Activated CD4-positive, alpha-beta T cell treated with anti-CD3 and anti-CD28 coated beads for 4 hours (primary cell): ENCODE measurements at regions not wholly inside any gene's neighbourhood (a gene's known extent, or its start where the extent isn't known, plus 50 kb on each side); places are given as distances from the start of the nearest gene placed in this dataset.
"Not testable (repeated sequence)": the region's sequence is repeated elsewhere in the genome, so short reads cannot be mapped to it uniquely, and the experiment has no call there.

Experiments
- DNase-seq, 2 donors: peaks; one replicate each; pipeline ENCODE4 v3.0.0-alpha.2; 2020

GRCh38 chr17:15864061-15864460, 80.9 kb upstream of the ADORA2B start:
- not testable (repeated sequence) for DNase-seq

DNA sequence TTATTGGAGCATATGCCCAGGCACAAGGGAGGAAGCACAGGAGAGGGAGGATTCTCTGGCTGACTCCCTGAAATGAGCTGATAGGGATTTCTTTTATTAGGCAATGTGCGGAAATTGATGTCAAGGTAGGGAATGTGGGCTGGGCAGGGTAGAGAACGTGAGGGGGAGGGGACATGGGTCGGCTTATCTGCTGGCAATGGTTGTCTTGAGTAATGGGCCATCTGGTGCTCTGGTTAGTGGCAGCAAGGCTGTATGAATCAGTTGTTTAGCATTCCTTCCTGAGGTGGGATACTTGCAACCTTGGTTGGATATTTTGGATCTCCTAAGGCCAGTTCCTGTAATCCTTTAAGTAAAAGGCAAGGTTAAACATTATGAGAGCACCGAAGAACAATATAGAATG, 80.5 kb upstream of the ADORA2B start:
- not testable (repeated sequence) for DNase-seq

GRCh38 chr17:15866015-15866414, 78.9 kb upstream of the ADORA2B start:
- DNase-seq, result not testable (repeated sequence)

GRCh38 chr17:15867331-15867730, 77.6 kb upstream of the ADORA2B start:
- DNase-seq, result not testable (repeated sequence)

DNA sequence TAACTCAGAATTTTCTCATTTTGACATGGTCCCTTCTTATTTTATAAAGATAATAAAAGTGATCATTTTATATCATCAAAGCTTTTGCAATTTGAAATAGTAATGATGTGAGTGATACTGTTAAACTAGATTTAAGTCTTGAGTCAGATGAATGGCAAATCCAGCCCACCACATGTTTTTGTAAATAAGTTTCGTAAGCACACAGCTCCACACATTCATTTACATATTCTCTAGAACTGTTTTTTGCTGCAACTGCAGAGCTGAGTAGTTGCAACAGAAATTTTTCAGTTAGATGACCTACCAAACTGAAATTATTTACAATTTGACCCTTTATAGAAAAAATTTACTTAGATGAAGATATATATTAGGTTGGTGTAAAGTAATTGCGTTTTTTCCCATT, 75.1 kb upstream of the ADORA2B start:
- not testable (repeated sequence) for DNase-seq

DNA sequence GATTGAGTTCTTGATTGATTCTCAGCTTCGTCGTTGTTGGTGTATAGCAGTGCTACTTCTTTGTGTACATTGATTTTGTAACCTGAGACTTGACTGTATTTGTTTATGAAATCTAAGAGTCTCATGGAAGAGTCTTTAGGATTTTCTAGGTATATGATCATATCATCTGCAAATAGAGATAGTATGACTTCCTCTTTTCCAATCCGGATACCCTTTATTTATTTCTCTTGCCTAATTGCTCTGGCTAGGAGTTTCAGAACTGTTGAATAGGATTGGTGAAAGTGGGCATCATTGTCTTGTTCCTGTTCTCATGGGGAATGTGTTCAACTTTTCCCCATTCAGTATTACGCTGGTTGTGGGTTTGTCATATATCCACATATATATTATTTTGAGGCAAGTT, 72.3 kb upstream of the ADORA2B start:
- DNase-seq, result not testable (repeated sequence)

GRCh38 chr17:15877882-15878500, 66.9 kb upstream of the ADORA2B start:
- not testable (repeated sequence) for DNase-seq

DNA sequence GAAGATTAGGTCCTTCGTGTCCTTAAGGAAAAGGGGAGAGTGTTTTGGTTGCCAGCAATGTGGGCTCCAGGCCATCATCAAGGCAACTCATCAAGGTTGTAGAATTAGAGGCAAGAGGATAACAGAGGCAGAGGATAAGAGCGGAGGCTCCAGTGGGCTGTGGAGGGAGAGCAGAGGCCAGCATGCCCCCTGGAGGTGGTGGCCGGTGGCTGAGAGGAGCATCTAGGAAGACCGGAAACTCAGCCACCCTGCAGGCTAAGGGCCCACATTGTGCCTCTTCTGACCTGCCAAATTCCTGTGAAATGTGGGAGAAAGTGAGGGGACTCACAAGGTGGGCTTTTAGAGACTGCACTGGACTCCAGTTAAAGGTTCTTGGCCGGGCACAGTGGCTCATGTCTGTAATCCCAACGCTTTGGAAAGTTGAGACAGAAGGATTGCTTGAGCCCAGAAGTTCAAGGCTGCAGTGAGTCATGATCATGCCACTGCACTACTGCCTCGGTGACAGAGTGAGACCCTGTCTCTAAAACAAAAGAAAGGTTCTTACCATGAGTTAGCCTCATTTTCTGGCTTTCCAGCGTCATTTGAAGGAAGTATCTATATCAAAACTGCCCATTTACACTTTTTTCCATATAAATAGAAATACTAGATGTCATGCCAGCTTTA, 62.7 kb upstream of the ADORA2B start:
- DNase-seq, result no peak

GRCh38 chr17:15882777-15883176, 62.2 kb upstream of the ADORA2B start:
- DNase-seq, result no peak

DNA sequence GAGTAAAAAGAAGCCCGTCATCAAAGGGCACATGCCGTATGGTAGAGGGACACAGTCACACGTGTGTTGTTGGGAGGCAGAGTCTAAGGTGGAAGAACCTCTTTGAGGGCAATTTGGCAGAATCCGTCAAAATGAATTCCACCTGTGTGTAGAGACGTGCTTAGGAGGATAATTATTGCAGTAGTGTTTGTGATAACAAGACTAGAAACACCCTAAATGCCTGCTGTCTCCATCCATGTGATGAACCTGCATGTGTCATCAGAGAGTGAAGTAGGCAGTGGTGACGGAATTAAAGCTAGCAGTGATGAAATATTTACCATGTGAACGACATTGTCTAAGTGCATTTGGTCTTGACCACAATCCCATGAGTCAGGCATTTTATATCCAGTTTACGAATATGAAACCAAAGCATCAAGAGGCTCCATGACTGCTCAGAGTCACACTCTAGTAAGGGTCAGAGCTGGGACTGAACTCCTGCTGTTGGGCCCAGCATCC, 61.3 kb upstream of the ADORA2B start:
- no peak for DNase-seq

- DNase-seq, result no peak
Observed at GRCh38 chr17:15884731-15885130, 60.2 kb upstream of the ADORA2B start.

- DNase-seq, result no peak
Observed at GRCh38 chr17:15885770-15886169, 59.2 kb upstream of the ADORA2B start.

DNA sequence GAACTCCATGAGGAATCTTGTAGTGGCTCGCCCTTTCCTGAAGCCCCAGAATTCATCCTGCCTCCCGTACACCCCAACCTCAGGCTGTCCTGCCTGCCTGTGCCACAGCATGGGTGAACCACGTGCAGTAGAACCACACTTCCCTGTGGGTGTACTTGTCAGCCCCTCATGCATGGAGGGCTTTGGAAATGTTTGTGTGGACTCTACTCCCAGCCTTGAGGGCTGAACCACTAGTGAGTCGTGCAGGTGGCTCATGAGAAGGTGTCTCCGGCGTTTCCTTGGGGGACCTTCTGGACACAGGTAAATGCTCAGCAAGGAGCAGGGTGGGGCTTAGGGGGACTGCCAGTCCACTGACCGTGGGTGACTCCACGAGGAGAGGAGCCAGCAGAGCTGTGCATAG, 58.7 kb upstream of the ADORA2B start:
- DNase-seq, result no peak

DNA sequence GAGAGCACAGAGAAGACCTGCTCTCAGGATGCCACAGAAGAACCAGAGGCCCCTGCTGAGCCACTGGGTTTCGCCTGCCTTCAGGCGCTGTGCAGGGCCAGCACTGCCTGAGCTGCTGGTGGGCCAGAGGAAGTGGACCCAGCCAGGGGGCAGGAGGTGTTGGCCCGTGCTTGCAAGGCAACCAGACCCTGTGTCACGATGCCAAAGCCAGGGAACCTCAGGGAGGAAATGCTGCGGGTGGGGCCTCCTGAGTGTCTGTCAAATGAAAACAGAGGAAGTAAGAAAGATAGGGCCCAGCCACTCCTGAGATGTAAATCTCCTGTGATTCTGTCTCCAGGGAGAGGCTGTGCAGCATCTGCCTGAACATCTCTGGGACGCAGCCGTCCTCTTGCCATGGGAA, 58.1 kb upstream of the ADORA2B start:
- no peak for DNase-seq

DNA sequence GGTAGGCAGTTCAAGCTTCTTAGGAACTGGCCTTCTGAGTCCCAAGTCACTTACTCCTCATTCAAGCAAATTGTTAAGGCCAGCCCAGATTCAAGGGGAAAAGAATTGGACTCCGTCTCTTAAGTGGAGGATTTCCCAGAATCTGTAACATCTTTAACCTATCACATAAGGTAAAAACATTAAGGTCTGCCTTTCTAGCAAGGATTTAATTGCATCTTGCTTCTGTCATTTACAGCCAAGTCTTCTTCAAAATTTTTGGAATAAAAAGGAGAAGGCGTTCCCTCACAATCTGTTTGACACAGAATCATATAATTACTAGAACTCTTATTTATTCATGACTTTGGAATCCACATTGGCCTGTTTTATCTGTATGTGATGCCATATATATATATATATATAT, 56.5 kb upstream of the ADORA2B start:
- DNase-seq, result no peak

- DNase-seq, result no peak
Observed at GRCh38 chr17:15890279-15890892, 54.5 kb upstream of the ADORA2B start.

DNA sequence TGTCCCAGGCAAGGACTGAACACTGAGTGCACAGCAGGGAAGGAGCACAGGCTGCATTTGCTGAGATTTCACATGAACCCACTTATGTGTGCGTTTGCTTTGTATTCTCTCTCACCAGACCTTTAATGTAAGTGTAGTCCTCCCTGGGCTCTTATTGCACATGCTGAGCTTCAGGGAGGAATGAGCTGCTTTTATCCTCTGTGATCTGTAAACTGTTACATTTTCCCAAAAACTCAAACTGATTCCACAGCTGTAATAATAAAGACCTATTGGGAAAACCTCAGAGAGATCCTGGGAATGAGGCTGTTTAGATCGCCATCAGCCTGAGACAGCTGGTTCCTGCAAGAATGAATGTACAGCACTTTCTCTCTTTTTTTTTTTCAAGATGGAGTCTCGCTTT, 53.6 kb upstream of the ADORA2B start:
- no peak for DNase-seq

GRCh38 chr17:15892244-15892643, 52.7 kb upstream of the ADORA2B start:
- no peak for DNase-seq

DNA sequence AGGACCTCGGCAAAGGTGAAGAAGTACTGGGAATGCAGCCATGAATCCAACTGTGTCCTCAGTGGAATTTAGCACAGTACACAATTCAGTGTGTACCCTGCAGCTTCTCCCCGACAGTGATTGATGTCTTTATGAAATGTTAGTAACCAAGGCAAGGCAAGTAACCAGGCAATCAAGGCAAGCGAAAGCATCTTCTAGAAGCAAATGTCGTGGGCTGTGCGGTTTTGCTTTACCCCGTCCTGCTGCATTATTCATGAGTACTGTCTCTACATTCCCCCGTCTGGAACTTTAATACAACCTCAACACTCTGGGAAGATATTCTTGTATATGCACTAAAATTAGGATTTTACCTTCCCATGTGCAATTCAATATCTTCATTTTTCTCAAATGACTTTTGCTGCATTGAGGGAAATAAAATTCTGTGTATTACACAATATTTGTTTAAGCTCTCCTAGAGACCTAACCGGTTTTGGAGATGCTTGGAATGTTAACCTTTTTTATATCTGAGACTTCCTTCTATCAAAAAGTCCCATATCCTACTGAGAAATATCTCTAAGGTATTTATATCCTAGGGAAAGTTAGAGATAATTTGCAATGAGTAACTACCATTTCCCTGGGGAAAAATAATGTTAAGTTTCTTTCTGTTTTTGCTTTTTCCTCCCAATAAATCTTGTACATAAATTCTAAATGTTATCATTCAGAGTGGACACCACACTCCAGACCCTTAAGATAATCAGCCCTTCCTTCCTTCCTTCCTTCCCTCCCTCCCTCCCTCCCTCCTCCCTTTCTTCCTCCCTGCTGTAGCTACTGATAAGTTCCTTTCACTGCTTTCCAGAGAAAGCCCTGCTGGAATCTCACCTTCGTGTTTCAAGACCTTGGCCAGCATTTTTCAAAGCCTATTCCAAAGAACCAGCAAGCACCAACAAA, 51.9 kb upstream of the ADORA2B start:
- no peak for DNase-seq

- no peak for DNase-seq
Observed at GRCh38 chr17:15893658-15894024, 51.3 kb upstream of the ADORA2B start.

- no peak for DNase-seq
Observed at GRCh38 chr17:15894258-15894657, 50.7 kb upstream of the ADORA2B start.

- DNase-seq, result no peak
Observed at GRCh38 chr17:15894913-15895658, 49.8 kb upstream of the ADORA2B start.
